ENCODE measurements at regions not wholly inside any gene's neighbourhood (a gene's known extent, or its start where the extent isn't known, plus 50 kb on each side); places are given as distances from the start of the nearest gene placed in this dataset.

- intact Hi-C loops (cut with micrococcal nuclease) = loop anchor here (1.0 kb wide), 1 partner anchor 151 kb away; no protein-coding TSS in a partner anchor
- peak overlapping the region; percentile 94 for H4K5ac ChIP-seq (ENCODE audit: low read depth, low read length)
- CTCF ChIA-PET = interaction anchor here (0.7 to 1.7 kb wide), 3 partner anchors 23 to 287 kb away, joined by 3 to 5 read pairs (median 3); no protein-coding TSS in a partner anchor
- H3K4me3 ChIP-seq (ENCODE audit: insufficient read depth, low read depth, low read length) = peak overlapping the region; percentile 25
- H2AK5ac ChIP-seq (ENCODE audit: low read depth, low read length) = peak overlapping the region; percentile 99
- H3K4ac ChIP-seq (ENCODE audit: low read depth, low read length) = peak overlapping the region; percentile 99
- no peaks in the 10 kb centered on the region for H4K20me1 ChIP-seq (ENCODE audit: insufficient read depth, low read length)
- ATAC-seq (ENCODE audit: low read depth) (peak; percentile 90), DNase-seq (peak; percentile 98)
- no peaks in the 10 kb centered on the region for H3K9me3 ChIP-seq (ENCODE audit: control insufficient read depth, insufficient read depth, low read length)
- peak overlapping the region; percentile 99 for H3K56ac ChIP-seq (ENCODE audit: extremely low read depth, insufficient read depth, low read length)
- peaks cover 3% of the 10 kb centered on the region; the same call in 1 of the 2 replicates for H3K9me1 ChIP-seq (ENCODE audit: insufficient read depth, low read length)
- H3K36me3 ChIP-seq (ENCODE audit: control insufficient read depth, insufficient read depth, low read length) = no peaks in the 10 kb centered on the region
- BruUV-seq (replicated peaks) = no TSS peak
- H2BK5ac ChIP-seq (ENCODE audit: low read depth, low read length, poor library complexity, severe bottlenecking) = peak overlapping the region; percentile 99
- POLR2A ChIA-PET (ENCODE audit: unreplicated experiment) = interaction anchor here (0.6 to 1.7 kb wide), 6 partner anchors 23 to 1616 kb away, joined by 3 to 8 read pairs (median 4); partner anchors contain the start of gene IER5L
- WGBS, 2 experiments (ENCODE audit: extremely low coverage in 2 of 2, insufficient read length in 1 of 2) = 0% methylated on average over 4 of the region's 51 CpGs; no CpG with 5 or more reads in 1 of the 2 experiments
- H3K14ac ChIP-seq (replicated peaks; ENCODE audit: low read depth, low read length) = peak overlapping the region; percentile 99
- H3K9ac ChIP-seq (ENCODE audit: low read depth, low read length) = peak overlapping the region; percentile 97
- H2AK9ac ChIP-seq (replicated peaks; ENCODE audit: low read depth, low read length, poor library complexity) = peak overlapping the region; percentile 100
- peak overlapping the region; percentile 87; the same call in 2 of the 3 replicates for H2BK15ac ChIP-seq (ENCODE audit: low read depth, low read length)
- no peaks in the 10 kb centered on the region for H3K27me3 ChIP-seq (ENCODE audit: control insufficient read depth, insufficient read depth, low read length)
- peak overlapping the region; percentile 100 for H4K91ac ChIP-seq (ENCODE audit: insufficient read depth, low read depth, low read length)
- H3K18ac ChIP-seq (ENCODE audit: low read depth, low read length) = peak overlapping the region; percentile 93
- peak; percentile 47 for TF ChIP-seq RAD21 (IDR thresholded peaks at IDR 0.05; ENCODE audit: low read length)
- TF ChIP-seq MAFK (IDR thresholded peaks at IDR 0.05; ENCODE audit: low read depth, low read length) = no peak
- TF ChIP-seq CEBPB (IDR thresholded peaks at IDR 0.05; ENCODE audit: low read depth, low read length) = no peak
- TF ChIP-seq FOS (IDR thresholded peaks at IDR 0.05; ENCODE audit: low read depth, low read length) = peak; percentile 72
- TF ChIP-seq NFE2L2 (IDR thresholded peaks at IDR 0.05; ENCODE audit: low read depth, low read length) = no peak
- TF ChIP-seq RCOR1 (IDR thresholded peaks at IDR 0.05; ENCODE audit: insufficient replicate concordance, low read length) = no peak
- TF ChIP-seq MAZ (IDR thresholded peaks at IDR 0.05; ENCODE audit: borderline replicate concordance, low read depth, low read length) = peak; percentile 100
- peak; percentile 32; the same call in 1 of the 2 replicates for TF ChIP-seq SMC3 (IDR thresholded peaks at IDR 0.05; ENCODE audit: low read depth, low read length)
- no peak for TF ChIP-seq RFX5 (IDR thresholded peaks at IDR 0.05; ENCODE audit: low read depth, low read length)
- TF ChIP-seq CTCF (conservative IDR thresholded peaks at IDR 0.05; ENCODE audit: low read depth, low read length) = peak; percentile 39
- TF ChIP-seq MXI1 (IDR thresholded peaks at IDR 0.05; ENCODE audit: borderline replicate concordance, low read depth, low read length) = peak; percentile 54; the same call in 1 of the 2 replicates
- peak; percentile 90 for TF ChIP-seq POLR2A (IDR thresholded peaks at IDR 0.05; ENCODE audit: low read depth, low read length)
- peak; percentile 62; the same call in 1 of the 2 replicates for TF ChIP-seq CHD1 (IDR thresholded peaks at IDR 0.05; ENCODE audit: low read depth, low read length)
- peak overlapping the region; percentile 95 for H2BK120ac ChIP-seq (ENCODE audit: low read depth, low read length)
- peak overlapping the region; percentile 99 for H3K27ac ChIP-seq (ENCODE audit: insufficient read depth, low read length)
- peak overlapping the region; percentile 90 for H3K23ac ChIP-seq (ENCODE audit: low read depth, low read length)
- in situ Hi-C loops (cut with MboI; ENCODE audit: low sequenced_read_pairs) = no loop called here
- H4K8ac ChIP-seq (ENCODE audit: low read depth in 2 of 2, low read length in 2 of 2) = peak overlapping the region; percentile 96 to 100
- peak overlapping the region; percentile 40 for H2BK20ac ChIP-seq (ENCODE audit: low read depth, low read length)
- peak overlapping the region; percentile 87 for H2AFZ ChIP-seq (replicated peaks; ENCODE audit: low read length, poor library complexity)
- peaks cover 3 to 9% of the 10 kb centered on the region in 2 experiments; a peak in 2 of 4 replicates for H3K79me1 ChIP-seq (ENCODE audit: low read depth in 1 of 2, low read length in 2 of 2)
- peaks cover 36% of the 10 kb centered on the region for H3K4me1 ChIP-seq (ENCODE audit: control insufficient read depth, insufficient read depth, low read length)
- dilution Hi-C loops (cut with HindIII; ENCODE audit: low sequenced_read_pairs, unreplicated experiment) = no loop called here
- H3K4me2 ChIP-seq (ENCODE audit: low read depth, low read length) = peak overlapping the region; percentile 74
Measured at GRCh38 chr9:129460323-129461261, 160.3 kb downstream of the C9orf50 start.
